Fibroblast of upper back skin (primary cell): ENCODE measurements at regions not wholly inside any gene's neighbourhood (a gene's known extent, or its start where the extent isn't known, plus 50 kb on each side); places are given as distances from the start of the nearest gene placed in this dataset.
"Not testable (repeated sequence)": the region's sequence is repeated elsewhere in the genome, so short reads cannot be mapped to it uniquely, and the experiment has no call there.

Source experiments
- DNase-seq: peaks from one replicate; pipeline ENCODE4 v3.0.0-alpha.2; 2013

DNA sequence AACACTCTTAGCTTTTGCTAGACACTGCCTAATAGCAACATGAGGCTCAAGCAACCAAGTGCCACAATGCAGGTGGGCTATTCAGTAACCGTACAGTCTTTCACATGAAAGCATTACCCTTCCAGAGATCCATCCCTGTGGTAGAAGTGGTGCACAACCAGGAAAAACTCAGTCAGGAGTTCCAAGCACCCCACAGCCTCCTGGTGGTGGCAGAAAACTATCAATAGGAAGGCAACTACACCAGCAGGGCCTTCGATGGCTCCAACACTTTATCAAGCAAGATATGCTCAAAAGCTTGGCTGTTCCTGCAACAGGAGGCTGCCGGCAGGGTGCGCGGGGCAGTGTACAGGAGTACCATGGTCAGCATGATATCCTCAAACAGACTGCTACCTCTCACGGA lies 176.1 kb upstream of the DLGAP1 start:
- no peak for DNase-seq

DNA sequence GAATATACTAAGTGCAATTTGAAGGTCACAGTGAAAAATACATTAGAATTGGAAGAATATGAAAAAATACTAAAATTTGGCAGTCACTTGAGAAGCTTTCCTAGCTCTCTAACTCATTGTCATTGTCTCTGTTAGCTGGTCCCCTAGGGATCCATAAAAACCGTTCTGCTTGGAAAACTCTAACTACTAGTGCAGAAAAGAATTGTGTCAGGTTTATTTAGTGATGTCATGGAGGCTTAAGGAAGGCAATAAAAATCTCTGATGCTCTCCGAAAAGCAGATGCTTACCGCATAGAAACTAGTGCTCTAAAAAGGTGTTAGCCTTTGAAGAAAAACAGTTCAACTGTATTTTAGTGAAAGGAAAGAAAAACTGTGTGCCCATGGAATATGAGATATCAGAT lies 150.1 kb upstream of the DLGAP1 start:
- DNase-seq = no peak

DNA sequence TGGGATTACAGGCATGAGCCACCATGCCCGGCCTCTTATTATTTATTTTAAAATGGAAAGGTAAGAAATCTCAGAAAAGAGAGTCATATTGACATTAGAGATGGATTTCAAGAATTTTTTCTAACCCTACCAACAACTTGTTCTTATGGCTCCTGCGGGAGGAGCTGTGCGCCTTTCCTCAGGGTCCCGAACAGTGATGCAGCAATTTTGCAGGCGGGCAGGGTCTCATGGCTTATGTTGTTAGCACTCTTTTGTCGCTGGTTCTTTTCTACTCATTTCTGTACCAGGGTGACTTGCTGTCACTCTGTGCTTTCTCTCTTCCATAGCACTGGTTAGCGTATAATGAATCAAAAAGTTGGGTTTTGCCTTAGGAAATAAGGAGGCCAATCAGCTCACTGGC lies 148.8 kb upstream of the DLGAP1 start:
- no peak for DNase-seq

DNA sequence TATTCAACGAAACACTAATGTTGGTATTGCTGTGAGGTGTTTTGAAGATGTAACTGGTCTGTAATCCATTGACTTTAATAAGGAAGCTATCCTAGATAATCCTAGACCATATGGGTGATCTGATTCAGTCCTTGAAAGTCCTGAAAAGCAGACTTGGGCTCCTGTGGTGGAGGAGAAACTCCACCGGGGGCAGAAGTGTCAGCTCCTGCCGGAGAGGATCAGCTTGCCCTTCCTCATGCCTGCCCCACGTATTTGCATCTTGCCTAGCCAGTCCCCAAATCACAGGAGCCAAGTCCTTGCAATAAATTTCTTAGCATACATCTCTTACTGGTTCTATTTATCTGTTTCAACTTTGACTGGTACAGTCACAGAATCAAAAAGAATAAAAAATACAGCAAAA lies 144.2 kb upstream of the DLGAP1 start:
- DNase-seq = no peak

DNA sequence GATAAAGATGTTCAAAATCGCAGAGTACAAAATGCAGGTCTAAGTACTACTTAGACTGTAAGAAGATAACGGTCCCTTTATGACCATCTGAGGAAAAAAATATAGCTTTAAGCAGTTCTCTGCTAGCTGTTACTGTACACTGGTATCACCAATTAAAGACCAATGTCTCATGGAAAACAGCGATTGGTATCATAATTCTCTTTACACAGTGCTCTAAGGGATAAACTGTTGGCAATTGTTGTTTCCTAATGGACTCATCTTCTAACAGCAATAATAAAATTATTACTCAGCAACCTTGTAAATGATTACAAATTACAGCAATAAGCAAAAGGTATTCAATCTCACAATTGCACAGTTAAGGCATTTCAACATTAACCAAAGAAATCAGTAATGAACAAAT lies 142.2 kb upstream of the DLGAP1 start:
- DNase-seq = no peak

DNA sequence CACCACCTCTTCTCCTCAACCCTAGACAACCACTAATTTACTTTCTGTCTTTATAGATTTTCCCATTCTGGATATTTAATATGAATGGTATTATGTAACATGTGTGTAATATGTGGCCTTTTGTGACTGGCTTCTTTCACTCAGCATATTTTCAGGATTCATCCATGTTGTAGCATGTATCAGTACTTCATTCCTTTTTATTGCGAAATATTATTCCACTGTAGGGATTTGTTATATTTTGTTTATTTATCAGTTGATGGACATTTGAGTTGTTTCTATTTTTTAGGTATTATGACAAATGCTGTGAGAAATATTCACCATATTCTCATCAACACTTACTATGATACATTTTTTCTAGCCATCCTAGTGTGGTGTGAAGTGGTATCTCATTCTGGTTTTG lies 138.8 kb upstream of the DLGAP1 start:
- DNase-seq = no peak

DNA sequence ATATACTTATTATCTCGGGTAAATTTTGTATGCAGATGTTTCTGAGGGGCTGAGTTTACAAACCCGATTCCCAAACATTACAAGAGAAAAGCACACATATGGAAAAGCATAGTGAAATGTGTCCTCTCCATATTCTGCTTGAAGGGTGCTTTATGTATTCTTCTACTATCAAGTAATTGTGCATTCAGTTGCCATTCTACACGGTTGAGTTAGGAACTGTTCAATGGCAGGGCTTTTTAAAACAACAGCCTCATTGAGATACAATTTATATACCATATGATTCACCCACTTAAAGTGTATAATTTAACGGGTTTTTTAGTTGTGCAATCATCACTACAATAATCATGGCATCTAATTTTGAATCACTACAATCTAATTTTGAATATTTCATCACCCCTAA lies 138.4 kb upstream of the DLGAP1 start:
- no peak for DNase-seq

DNA sequence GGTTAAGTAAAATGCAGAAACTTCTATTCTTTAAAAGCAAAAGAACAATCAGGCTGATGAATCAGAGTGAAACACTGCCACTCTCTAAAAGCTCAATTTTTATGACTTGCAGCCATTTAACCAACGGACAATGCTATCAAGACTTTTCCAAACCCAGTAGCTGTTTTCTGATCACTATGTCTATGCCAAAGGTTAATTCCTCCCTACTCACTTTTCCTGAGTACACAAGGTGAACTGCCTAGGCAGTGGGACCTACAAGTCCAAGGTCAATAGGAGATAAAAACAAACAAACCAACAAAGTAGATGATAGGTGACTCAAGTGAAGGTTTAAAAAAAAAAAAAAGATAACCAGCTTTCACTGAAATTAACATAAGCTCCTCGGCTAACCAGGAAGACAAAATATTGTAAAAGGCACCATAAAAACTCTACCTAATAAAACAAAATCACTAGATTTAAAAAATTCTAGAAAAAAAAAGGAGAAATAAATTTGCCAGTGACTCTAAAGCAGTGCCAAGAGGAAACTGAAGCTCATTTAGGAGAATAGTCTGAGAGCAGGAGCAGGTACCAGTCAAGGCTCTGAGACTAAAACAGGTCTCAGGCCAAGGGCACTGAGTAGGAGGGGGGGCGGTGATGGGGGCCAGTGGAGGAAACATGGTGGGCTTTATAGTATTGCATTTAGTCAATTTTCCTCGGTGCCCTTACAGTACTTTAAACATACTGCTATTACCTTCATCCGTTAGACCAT lies 134.1 kb upstream of the DLGAP1 start:
- no peak for DNase-seq

DNA sequence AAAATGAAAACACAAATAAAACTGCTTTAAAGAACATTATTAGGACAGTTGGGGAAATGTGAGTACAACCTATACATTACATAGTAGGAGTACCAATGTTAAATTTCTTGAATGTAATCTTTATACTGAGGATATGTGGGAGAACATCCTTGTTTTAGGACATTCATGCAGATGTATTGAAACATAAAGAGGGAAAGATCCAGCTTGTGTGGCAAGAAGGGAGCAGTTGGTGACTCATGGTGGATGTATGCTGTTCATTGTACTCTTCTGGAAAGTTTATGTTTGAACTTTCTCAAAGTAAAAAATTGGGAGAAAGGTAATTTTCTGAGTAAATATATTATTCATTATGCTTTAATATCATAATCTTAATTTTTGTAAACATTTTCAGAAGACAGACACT lies 132.1 kb upstream of the DLGAP1 start:
- DNase-seq = peak; percentile 1

DNA sequence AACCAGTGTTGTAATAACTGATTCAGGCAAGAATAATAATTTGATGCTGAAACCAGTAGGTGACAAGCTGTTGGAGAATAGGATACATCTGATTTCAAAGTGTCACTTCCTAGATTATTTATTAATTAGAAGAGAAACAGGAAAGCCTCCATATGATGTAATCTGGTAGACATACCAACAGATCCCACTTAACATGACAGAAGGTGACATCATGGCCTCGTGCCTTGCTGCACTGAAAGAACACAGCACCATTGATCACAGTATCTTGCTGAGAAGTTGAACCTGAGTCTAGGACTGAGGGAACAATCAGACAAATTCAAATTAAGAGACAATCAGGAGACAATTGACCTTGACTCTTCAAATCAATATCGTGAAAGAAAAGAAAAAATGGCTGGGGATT lies 131.6 kb upstream of the DLGAP1 start:
- no peak for DNase-seq

DNA sequence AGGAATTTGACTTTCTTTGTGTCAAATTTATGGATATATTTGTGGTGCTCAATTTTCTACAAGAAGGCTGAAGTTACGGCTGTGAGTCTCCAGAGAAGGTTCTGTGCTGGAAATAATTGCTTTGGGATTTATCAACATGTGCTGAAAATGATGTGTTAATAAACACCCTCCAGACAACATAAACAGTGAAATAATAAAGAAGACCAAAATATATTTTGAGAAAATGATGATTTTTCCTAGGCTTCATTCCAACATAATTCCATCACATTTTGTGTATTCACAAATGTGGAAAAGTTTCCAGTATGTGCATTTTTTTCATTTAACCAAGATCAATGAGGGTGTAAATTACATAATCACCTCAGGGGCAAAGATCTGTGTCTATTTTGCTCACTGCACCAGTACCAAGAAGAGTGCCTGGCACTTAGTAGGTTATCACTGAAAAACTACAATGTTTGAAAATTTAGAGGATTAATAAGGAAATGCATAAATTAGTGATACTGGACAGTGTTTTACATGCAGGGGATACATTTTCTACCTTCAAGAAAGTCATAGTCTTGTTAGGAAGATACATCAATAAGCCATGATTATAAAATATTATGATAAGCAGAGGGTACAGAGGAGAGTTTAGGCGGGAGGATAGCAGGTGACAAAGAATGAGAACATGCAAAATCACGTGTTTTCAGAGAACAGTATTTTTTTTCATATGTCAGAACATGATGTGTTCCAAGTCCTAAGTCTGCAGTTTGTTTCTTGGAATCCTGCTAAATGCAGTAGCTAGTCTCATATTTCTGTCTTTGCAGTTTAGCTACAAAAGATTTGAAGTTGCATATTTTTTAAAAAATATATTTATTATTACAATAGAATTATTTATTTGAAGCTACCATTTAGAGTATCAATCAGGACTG lies 127.6 kb upstream of the DLGAP1 start:
- no peak for DNase-seq

DNA sequence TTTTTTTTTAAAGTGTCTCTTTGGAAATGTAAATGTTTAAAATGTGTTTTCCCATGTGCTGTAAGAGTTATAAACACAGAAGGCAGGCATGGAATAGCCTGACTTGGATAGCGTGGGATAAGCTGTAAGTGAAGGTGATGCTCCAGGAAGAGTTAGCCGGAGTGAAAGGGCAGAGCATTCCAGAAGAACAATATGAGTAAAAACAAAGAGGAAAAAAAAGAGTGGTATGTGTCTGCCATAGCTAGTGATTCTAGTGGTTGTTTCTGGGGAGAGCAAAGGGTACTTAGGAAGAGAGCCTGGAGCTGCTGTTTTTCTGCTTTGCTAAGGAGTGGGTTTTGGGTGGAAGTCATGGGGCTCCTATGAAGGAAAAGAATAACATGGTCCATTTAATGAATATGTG lies 126.9 kb upstream of the DLGAP1 start:
- no peak for DNase-seq

DNA sequence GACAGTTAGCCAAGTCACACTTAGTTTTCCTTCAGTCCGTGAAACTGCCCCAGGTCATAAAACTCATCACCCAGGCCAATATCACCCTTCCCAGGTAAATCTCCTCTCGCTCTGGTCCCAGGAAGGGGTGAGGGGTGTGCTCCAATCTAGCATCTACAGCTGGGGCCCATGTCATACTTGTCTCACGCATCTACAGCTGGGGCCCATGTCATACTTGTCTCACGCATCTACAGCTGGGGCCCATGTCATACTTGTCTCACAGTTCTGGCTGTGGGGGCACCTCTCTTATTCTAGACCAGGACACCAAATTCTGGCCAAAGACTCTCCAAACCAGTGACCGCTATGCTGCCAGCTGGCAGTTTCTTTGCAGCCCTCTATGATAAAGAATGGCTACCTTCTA lies 123.3 kb upstream of the DLGAP1 start:
- no peak for DNase-seq

DNA sequence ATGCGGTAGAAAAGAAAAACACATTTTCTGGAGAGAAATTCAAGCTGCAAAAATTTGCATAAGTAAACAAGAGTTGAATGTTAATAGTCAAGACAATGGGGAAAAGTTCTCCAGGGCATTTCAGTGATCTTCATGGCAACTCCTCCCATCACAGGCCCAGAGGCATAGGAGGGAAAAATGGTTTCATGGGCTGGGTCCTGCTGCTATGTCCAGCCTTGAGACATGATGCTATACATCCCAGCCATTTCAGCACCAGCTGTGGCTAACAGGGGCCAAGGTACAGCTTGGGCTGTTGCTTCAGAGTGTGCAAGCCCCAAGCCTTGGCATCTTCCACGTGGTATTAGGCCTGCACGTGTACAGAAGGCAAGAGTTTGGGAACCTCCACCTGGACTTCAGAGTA lies 118.6 kb upstream of the DLGAP1 start:
- DNase-seq = no peak

DNA sequence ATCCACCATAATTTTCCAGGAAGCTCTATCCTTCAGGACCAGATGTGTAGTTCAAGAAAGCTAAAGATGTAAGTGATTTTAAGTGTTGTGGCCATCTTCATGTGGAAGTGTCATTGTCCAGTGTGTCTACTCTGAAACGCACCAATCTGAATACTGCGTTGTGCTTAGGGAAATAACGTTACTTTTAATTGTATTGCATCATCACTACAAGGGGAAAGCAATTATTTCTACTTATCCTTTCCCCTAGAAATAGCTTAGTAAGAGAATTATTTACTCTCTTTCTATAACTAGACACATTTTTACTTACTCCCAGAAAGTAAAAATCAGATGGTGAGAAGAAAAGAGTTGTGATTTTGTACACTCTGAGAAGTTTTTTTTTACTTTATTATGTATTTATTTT lies 102.4 kb upstream of the DLGAP1 start:
- DNase-seq = no peak

DNA sequence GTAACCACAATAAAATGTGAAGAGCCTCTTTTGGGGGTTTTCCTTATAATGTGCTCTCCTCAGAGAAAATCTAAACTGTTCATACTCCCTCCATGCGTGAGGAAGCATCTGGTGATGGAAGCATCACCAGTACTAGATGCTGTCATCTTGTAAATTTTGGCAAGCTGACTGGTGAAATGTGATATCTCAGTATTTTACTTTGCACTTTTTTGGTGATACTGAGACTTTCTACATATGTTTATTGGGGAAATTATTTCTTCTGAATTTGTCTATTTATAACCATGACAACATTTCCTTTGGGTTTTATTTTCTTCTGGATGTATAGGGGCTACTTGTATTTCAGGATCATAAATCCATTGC lies 95.9 kb upstream of the DLGAP1 start:
- peak; percentile 17 for DNase-seq

DNA sequence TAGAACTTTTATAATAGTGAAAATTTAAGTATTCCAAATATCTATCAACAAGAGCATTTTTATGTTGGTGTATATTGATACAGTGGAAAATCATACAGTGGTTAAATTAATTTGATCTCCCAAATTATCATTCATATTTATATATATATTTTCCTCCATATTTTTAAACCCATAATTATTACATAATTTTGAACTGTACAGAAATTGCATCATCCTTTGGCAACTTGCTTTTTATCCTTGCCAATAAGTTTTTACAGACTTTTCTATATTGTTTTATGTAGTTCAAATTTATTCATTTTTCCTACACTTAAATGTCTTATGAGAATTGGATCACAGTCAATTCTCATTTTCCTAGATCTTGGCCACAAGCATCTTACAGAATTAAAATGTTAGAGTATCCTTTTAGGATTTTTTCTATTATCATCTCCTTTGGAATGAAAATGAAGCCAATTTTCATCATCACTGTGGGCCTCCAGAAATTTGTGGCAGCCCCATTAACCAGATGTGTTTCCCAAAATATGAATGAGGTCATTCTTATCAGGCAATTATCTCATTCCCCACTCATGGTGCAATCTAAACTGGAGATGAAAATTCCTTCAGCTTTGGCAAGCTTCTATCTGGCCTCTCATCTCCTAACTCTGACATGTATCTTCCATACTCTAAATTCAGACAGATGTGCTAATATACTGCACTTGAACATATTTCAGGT lies 94.2 kb upstream of the DLGAP1 start:
- peak; percentile 57 for DNase-seq

DNA sequence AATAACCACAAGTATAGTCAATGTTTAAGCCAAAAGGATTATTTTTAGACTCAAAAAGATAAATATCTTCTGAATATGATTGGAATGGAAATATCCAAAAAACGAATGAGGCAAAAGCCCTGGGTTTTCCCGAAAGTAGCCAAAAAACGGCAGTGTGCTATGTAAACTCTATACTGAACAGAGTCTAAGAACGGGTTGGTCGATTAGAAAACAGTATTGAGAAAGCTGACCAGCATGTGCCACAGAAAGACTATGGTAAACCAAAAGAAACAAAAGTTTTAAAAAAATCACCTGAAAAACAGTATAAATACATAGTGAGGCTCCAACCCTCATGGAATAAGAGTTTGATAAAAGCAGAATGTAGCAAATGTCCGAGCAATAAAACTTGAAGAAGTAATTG lies 92.0 kb upstream of the DLGAP1 start:
- DNase-seq = no peak

DNA sequence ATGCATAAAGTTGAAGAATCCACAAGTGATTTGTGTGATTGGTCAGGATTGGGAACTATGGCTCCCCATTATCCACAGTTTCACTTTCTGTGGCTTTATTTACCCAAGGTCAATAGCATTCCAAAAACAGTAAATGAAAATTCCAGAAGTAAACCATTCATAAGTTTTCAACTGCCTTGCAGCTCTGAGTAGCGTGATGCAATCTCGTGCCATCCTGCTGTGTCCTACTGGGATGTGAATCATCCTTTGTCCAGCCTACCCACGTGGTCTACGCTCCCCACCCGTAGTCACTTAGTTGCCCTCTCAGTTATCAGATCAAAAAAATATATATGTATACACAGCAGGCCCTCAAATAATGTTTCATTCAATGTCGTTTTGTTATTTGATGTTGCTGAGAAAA lies 89.0 kb upstream of the DLGAP1 start:
- peak; percentile 11 for DNase-seq

DNA sequence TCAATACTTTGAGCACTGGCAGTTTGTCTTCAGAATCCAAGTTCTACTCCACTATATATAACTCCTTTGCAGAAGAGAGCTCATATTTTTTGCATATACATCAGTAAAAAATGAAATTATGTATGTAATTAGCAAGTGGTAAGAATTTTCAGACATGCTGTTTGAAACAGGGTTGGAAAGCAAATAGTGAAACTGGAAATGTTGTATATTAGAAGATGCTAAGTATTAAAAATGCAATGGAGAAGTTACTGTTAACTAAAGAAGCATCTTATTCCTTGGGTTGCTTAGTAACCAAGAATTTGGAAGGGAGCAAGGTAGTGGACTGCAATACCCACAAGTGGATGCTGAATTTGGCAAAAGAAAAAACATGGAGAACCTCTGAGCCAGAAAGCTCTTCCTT lies 88.6 kb upstream of the DLGAP1 start:
- DNase-seq = no peak

DNA sequence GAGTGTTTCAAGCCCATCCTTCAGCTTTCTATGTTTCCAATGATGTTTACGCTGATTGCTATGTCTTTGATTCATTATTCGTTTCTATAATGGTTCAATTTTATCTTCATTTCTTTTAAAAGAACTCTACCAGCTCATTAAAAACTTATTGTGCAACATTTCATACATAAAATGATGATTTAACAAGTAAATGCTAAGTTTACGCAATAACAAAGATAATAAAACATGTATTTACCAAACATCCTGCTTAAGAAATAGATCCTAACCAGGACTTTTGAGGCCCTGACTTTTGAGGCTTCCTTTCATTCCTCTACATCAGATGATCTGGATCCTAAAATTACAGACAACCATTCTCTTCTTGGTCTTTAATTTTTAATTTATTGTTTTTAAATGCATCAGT lies 86.5 kb upstream of the DLGAP1 start:
- no peak for DNase-seq

DNA sequence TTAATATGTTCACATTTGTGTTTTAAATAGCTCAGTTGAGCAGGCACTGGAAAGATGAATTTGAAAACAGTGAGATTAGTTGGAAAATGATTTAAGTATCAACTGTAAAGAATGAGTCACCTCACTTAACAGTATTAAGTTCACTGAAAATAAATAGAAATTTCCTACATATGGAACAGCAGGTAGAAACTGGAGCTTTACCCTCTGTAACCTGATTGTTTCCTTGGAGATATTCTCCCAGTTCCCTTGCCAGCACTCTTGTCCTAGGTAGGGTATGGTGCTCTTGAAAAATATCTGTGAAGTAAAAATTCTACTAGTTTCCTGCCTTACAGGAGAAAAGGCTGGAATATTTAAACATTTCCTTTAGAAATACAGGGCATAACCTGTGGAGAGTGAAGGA lies 81.3 kb upstream of the DLGAP1 start:
- no peak for DNase-seq

DNA sequence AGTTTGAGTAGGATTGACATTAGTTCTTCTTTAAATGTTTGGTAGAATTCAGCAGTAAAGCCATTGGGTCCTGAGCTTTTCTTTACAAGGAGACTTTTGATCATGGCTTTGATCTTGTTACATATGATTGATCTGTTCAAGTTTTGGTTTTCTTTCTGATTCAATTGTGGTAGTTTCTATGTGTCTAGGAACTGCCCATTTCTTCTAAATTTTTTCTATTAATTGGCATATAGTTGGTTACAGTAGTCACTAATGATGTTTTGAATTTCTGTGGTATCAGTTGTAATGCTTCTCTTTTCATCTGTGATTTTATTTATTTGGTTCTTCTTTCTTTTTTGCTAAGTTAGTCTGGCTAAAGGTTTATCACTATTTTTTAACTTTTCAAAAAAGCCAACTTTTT lies 73.3 kb upstream of the DLGAP1 start:
- DNase-seq = no peak

DNA sequence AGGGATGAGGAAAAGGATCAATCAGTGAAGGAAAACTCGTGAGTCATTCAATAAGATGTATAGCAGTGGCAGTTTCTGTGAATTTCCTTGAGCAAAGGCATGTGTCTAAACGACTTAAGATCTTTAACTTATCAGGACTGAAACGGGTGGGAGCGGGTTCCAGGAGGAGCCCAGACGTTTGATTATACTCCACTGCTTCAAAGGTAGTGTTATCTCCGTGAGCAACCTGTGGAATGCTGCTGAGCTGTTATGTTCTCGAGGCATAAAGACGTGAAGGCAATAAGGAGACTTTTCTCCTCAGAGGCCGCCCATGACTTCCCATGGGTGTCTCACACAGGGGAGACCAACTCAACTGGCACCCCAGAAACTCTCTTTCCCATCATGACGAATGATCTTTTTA lies 72.7 kb upstream of the DLGAP1 start:
- DNase-seq = not testable (repeated sequence)
